ENCODE measurements at regions not wholly inside any gene's neighbourhood (a gene's known extent, or its start where the extent isn't known, plus 50 kb on each side); places are given as distances from the start of the nearest gene placed in this dataset.

GRCh38 chr9:12155401-12156134 lies 537.6 kb upstream of the TYRP1 start:
- in situ Hi-C loops (cut with MboI; ENCODE audit: low pct_unique_long_range_greater_than_20kb in 2 of 9, low sequenced_read_pairs in 9 of 9, unreplicated experiment in 9 of 9), result no loop called here
- Histone ChIP-seq H3K4me1 (replicated peaks in 1 of 2) (peaks cover 0 to 8% of the 10 kb centered on the region in 2 donors), H3K4me3 (no peak overlapping the region), H3K27ac (no peak overlapping the region)
- peak in 4 of 8 experiments; percentile 59 to 81 (median 71) for ATAC-seq (replicated peaks in 6 of 8)
- WGBS, 10 experiments, result 3 to 100% (median 37%) methylated on average over 1 to 4 of the region's 4 CpGs; no CpG with 5 or more reads in 2 of the 10 experiments

GRCh38 chr9:12162181-12162815 lies 530.9 kb upstream of the TYRP1 start:
- Histone ChIP-seq H3K4me1 (replicated peaks in 1 of 2) (peaks cover 22 to 45% of the 10 kb centered on the region in 2 donors), H3K27ac (peak overlapping the region in 1 of 2 donors; percentile 2), H3K4me3 (no peak overlapping the region)
- in situ Hi-C loops (cut with MboI; ENCODE audit: low pct_unique_long_range_greater_than_20kb in 2 of 9, low sequenced_read_pairs in 9 of 9, unreplicated experiment in 9 of 9), result no loop called here
- 6 to 92% (median 47%) methylated on average over 2 to 10 of the region's 10 CpGs; no CpG with 5 or more reads in 1 of the 10 experiments for WGBS, 10 experiments
- ATAC-seq (replicated peaks in 6 of 8), result peak in 5 of 8 experiments; percentile 37 to 67 (median 60)

- in situ Hi-C loops (cut with MboI; ENCODE audit: low pct_unique_long_range_greater_than_20kb in 2 of 9, low sequenced_read_pairs in 9 of 9, unreplicated experiment in 9 of 9), result no loop called here
- WGBS, 10 experiments, result 0 to 83% (median 23%) methylated on average over 1 to 3 of the region's 3 CpGs; no CpG with 5 or more reads in 1 of the 10 experiments
These were observed 529.3 kb upstream of the TYRP1 start for GRCh38 chr9:12163723-12164458.

GRCh38 chr9:12166518-12166917 lies 526.7 kb upstream of the TYRP1 start:
- in situ Hi-C loops (cut with MboI; ENCODE audit: low pct_unique_long_range_greater_than_20kb in 2 of 9, low sequenced_read_pairs in 9 of 9, unreplicated experiment in 9 of 9), result no loop called here
- no peak overlapping the region for H3K4me3 ChIP-seq
- WGBS, 10 experiments, result 0 to 14% (median 0%) methylated on average over 1 to 2 of the region's 2 CpGs; no CpG with 5 or more reads in 7 of the 10 experiments
- H3K27ac ChIP-seq, result no peak overlapping the region
- peaks cover 22 to 45% of the 10 kb centered on the region in 2 donors for H3K4me1 ChIP-seq (replicated peaks in 1 of 2)
- ATAC-seq (replicated peaks in 6 of 8), result peak in 5 of 8 experiments; percentile 36 to 51 (median 42)

More at GRCh38 chr9:12163723-12164458, 529.3 kb upstream of the TYRP1 start:
- H3K4me3 ChIP-seq, result no peak overlapping the region
- H3K27ac ChIP-seq, result no peak overlapping the region
- peaks cover 22 to 45% of the 10 kb centered on the region in 2 donors for H3K4me1 ChIP-seq (replicated peaks in 1 of 2)
- peak in 4 of 8 experiments; percentile 18 to 53 (median 44) for ATAC-seq (replicated peaks in 6 of 8)

GRCh38 chr9:12170456-12170855 lies 522.7 kb upstream of the TYRP1 start:
- 0 to 100% (median 100%) methylated on average over 1 of the region's 1 CpG; no CpG with 5 or more reads in 5 of the 10 experiments for WGBS, 10 experiments
- no peak for ATAC-seq (replicated peaks in 6 of 8)
- Histone ChIP-seq H3K27ac (no peak overlapping the region), H3K4me3 (no peak overlapping the region), H3K4me1 (replicated peaks in 1 of 2) (peaks cover 11 to 16% of the 10 kb centered on the region in 2 donors)
- in situ Hi-C loops (cut with MboI; ENCODE audit: low pct_unique_long_range_greater_than_20kb in 2 of 9, low sequenced_read_pairs in 9 of 9, unreplicated experiment in 9 of 9), result no loop called here

- no peak for ATAC-seq (replicated peaks in 6 of 8)
- no peak overlapping the region for H3K4me3 ChIP-seq
- no peak overlapping the region for H3K27ac ChIP-seq
- in situ Hi-C loops (cut with MboI; ENCODE audit: low pct_unique_long_range_greater_than_20kb in 2 of 9, low sequenced_read_pairs in 9 of 9, unreplicated experiment in 9 of 9), result no loop called here
- 14 to 100% (median 95%) methylated on average over 1 of the region's 1 CpG; no CpG with 5 or more reads in 1 of the 10 experiments for WGBS, 10 experiments
- peaks cover 0 to 2% of the 10 kb centered on the region in 2 donors for H3K4me1 ChIP-seq (replicated peaks in 1 of 2)
These were observed 514.6 kb upstream of the TYRP1 start for GRCh38 chr9:12178634-12179033.

GRCh38 chr9:12182806-12183205 lies 510.4 kb upstream of the TYRP1 start:
- Histone ChIP-seq H3K27ac (no peak overlapping the region), H3K4me3 (no peak overlapping the region), H3K4me1 (replicated peaks in 1 of 2) (peaks cover 4 to 9% of the 10 kb centered on the region in 2 donors)
- in situ Hi-C loops (cut with MboI; ENCODE audit: low pct_unique_long_range_greater_than_20kb in 2 of 9, low sequenced_read_pairs in 9 of 9, unreplicated experiment in 9 of 9), result no loop called here
- 40 to 100% (median 86%) methylated on average over 1 of the region's 1 CpG; no CpG with 5 or more reads in 5 of the 10 experiments for WGBS, 10 experiments
- ATAC-seq (replicated peaks in 6 of 8), result no peak

GRCh38 chr9:12183321-12183720 lies 509.9 kb upstream of the TYRP1 start:
- H3K4me1 ChIP-seq (replicated peaks in 1 of 2), result peaks cover 4 to 9% of the 10 kb centered on the region in 2 donors
- H3K4me3 ChIP-seq, result no peak overlapping the region
- no peak overlapping the region for H3K27ac ChIP-seq
- peak in 1 of 8 experiments; percentile 35 for ATAC-seq (replicated peaks in 6 of 8)
- in situ Hi-C loops (cut with MboI; ENCODE audit: low pct_unique_long_range_greater_than_20kb in 2 of 9, low sequenced_read_pairs in 9 of 9, unreplicated experiment in 9 of 9), result no loop called here
- 0 to 100% (median 86%) methylated on average over 1 to 3 of the region's 3 CpGs; no CpG with 5 or more reads in 1 of the 10 experiments for WGBS, 10 experiments

- WGBS, 10 experiments, result 11 to 54% (median 39%) methylated on average over 1 to 6 of the region's 6 CpGs
- in situ Hi-C loops (cut with MboI; ENCODE audit: low pct_unique_long_range_greater_than_20kb in 2 of 9, low sequenced_read_pairs in 9 of 9, unreplicated experiment in 9 of 9), result no loop called here
These were observed 507.3 kb upstream of the TYRP1 start for GRCh38 chr9:12185856-12186255.

GRCh38 chr9:12191630-12192029 lies 501.6 kb upstream of the TYRP1 start:
- Histone ChIP-seq H3K27ac (no peak overlapping the region), H3K4me3 (no peak overlapping the region), H3K4me1 (replicated peaks in 1 of 2) (peaks cover 0 to 4% of the 10 kb centered on the region in 2 donors)
- no peak for ATAC-seq (replicated peaks in 6 of 8)
- in situ Hi-C loops (cut with MboI; ENCODE audit: low pct_unique_long_range_greater_than_20kb in 2 of 9, low sequenced_read_pairs in 9 of 9, unreplicated experiment in 9 of 9), result no loop called here
- WGBS, 10 experiments, result 0 to 100% (median 63%) methylated on average over 1 to 2 of the region's 2 CpGs; no CpG with 5 or more reads in 6 of the 10 experiments

More at GRCh38 chr9:12185856-12186255, 507.3 kb upstream of the TYRP1 start:
- H3K4me3 ChIP-seq, result no peak overlapping the region
- H3K27ac ChIP-seq, result no peak overlapping the region
- peaks cover 4 to 11% of the 10 kb centered on the region in 2 donors for H3K4me1 ChIP-seq (replicated peaks in 1 of 2)
- peak in 5 of 8 experiments; percentile 45 to 69 (median 55) for ATAC-seq (replicated peaks in 6 of 8)

- no peak overlapping the region for H3K4me3 ChIP-seq
- peaks cover 0 to under 1% of the 10 kb centered on the region in 2 donors for H3K4me1 ChIP-seq (replicated peaks in 1 of 2)
- H3K27ac ChIP-seq, result no peak overlapping the region
- 0 to 100% (median 48%) methylated on average over 1 to 2 of the region's 2 CpGs; no CpG with 5 or more reads in 2 of the 10 experiments for WGBS, 10 experiments
- in situ Hi-C loops (cut with MboI; ENCODE audit: low pct_unique_long_range_greater_than_20kb in 2 of 9, low sequenced_read_pairs in 9 of 9, unreplicated experiment in 9 of 9), result no loop called here
- no peak for ATAC-seq (replicated peaks in 6 of 8)
These were observed 498.5 kb upstream of the TYRP1 start for GRCh38 chr9:12194731-12195130.

- no peak for ATAC-seq (replicated peaks in 6 of 8)
- Histone ChIP-seq H3K27ac (no peak overlapping the region), H3K4me3 (no peak overlapping the region), H3K4me1 (replicated peaks in 1 of 2) (no peaks in the 10 kb centered on the region)
- in situ Hi-C loops (cut with MboI; ENCODE audit: low pct_unique_long_range_greater_than_20kb in 2 of 9, low sequenced_read_pairs in 9 of 9, unreplicated experiment in 9 of 9), result no loop called here
These were observed 497.7 kb upstream of the TYRP1 start for GRCh38 chr9:12195456-12195855.

- 18 to 100% (median 54%) methylated on average over 1 to 4 of the region's 4 CpGs for WGBS, 10 experiments
- H3K4me1 ChIP-seq (replicated peaks in 1 of 2), result no peaks in the 10 kb centered on the region
- no peak overlapping the region for H3K4me3 ChIP-seq
- no peak overlapping the region for H3K27ac ChIP-seq
- ATAC-seq (replicated peaks in 6 of 8), result no peak
- in situ Hi-C loops (cut with MboI; ENCODE audit: low pct_unique_long_range_greater_than_20kb in 2 of 9, low sequenced_read_pairs in 9 of 9, unreplicated experiment in 9 of 9), result no loop called here
These were observed 488.7 kb upstream of the TYRP1 start for GRCh38 chr9:12204512-12204911.
